SK-N-SH (cell line): ENCODE measurements at regions not wholly inside any gene's neighbourhood (a gene's known extent, or its start where the extent isn't known, plus 50 kb on each side); places are given as distances from the start of the nearest gene placed in this dataset.
"Not testable (repeated sequence)": the region's sequence is repeated elsewhere in the genome, so short reads cannot be mapped to it uniquely, and the experiment has no call there.

Experiments
- CTCF ChIA-PET: fragments of 300-600, 350-600 bp; formaldehyde crosslinking; extraction: SDS; loops from one replicate; lab custom pipeline; 2021; lab: Yijun Ruan, JAX
- POLR2A ChIA-PET: fragments of 350-600 bp; sonication (Branson Sonifier 250); formaldehyde crosslinking; extraction: SDS; loops from one replicate; lab custom pipeline; 2020; ENCODE audit warnings: antibody characterized with exemption, inconsistent platforms; lab: Yijun Ruan, JAX
- DNase-seq: peaks from one replicate; pipeline ENCODE4 v3.0.0; 2012
- H2AFZ ChIP-seq: fragments of 200-600 bp; sonication (generic); 2 replicates; pipeline ENCODE4 v1.8.1; 2016; ENCODE audit warnings: antibody characterized with exemption, mild to moderate bottlenecking, low read depth
- H3F3A ChIP-seq: fragments of 200-600 bp; sonication (generic); replicated peaks from 2 replicates; pipeline ENCODE3; 2016; ENCODE audit warnings: antibody characterized with exemption, mild to moderate bottlenecking; ENCODE audit not compliant: insufficient read depth
- H3K27ac ChIP-seq, 2 experiments: fragments of 200-500 bp in 1 of 2; fragments of 200-600 bp in 1 of 2; sonication (Bioruptor generic) in 1 of 2; sonication (generic), shearing (Covaris generic) in 1 of 2; 2 replicates each; pipeline versions ENCODE4 v1.5.1 to v1.6.1; 2014 to 2016; ENCODE audit warnings: low read depth in 2 of 2, inconsistent platforms in 1 of 2, low read length in 1 of 2, mild to moderate bottlenecking in 1 of 2, mixed read lengths in 1 of 2
- H3K27me3 ChIP-seq: fragments of 200-600 bp; sonication (generic), shearing (Covaris generic); 2 replicates; pipeline ENCODE4 v1.6.1; 2016; ENCODE audit warnings: mixed run types; ENCODE audit not compliant: insufficient read depth
- H3K36me3 ChIP-seq, 2 experiments: fragments of 200-500 bp in 1 of 2; fragments of 200-600 bp in 1 of 2; sonication (Bioruptor generic) in 1 of 2; sonication (generic) in 1 of 2; replicated peaks in 1 of 2; 2 replicates each; pipeline versions ENCODE3 to v1.5.1; 2014 to 2016; ENCODE audit warnings: low read length in 1 of 2, mild to moderate bottlenecking in 1 of 2; ENCODE audit not compliant: insufficient read depth in 2 of 2, control insufficient read depth in 1 of 2
- H3K4me1 ChIP-seq, 2 experiments: fragments of 200-500 bp in 1 of 2; fragments of 200-600 bp in 1 of 2; sonication (Bioruptor generic) in 1 of 2; sonication (generic), shearing (Covaris generic) in 1 of 2; 2 replicates each; pipeline versions ENCODE4 v1.5.1 to v1.6.1; 2014 to 2016; ENCODE audit warnings: low read depth in 1 of 2, low read length in 1 of 2, mixed run types in 1 of 2; ENCODE audit not compliant: insufficient read depth in 2 of 2, control insufficient read depth in 1 of 2
- H3K4me2 ChIP-seq: fragments of 200-600 bp; sonication (generic), shearing (Covaris generic); 2 replicates; pipeline ENCODE4 v1.6.1; 2017; ENCODE audit warnings: mixed run types
- H3K4me3 ChIP-seq, 2 experiments: fragments of 200-500 bp in 1 of 2; fragments of 200-600 bp in 1 of 2; sonication (Bioruptor generic) in 1 of 2; sonication (generic), shearing (Covaris generic) in 1 of 2; 2 replicates each; pipeline versions ENCODE4 v1.5.1 to v1.8.1; 2014 to 2016; ENCODE audit warnings: low read depth in 2 of 2, inconsistent platforms in 1 of 2, low read length in 1 of 2, mild to moderate bottlenecking in 1 of 2, mixed read lengths in 1 of 2, moderate library complexity in 1 of 2
- H3K79me2 ChIP-seq: fragments of 200-600 bp; sonication (generic); 2 replicates; pipeline ENCODE4 v1.8.1; 2017; ENCODE audit warnings: mild to moderate bottlenecking; ENCODE audit not compliant: insufficient read depth
- H3K9ac ChIP-seq: fragments of 200-600 bp; sonication (generic); 2 replicates; pipeline ENCODE4 v1.6.1; 2017; ENCODE audit warnings: mixed run types
- H3K9me2 ChIP-seq: fragments of 200-600 bp; sonication (generic); 2 replicates; pipeline ENCODE4 v1.6.1; 2017; ENCODE audit warnings: mixed run types
- H3K9me3 ChIP-seq: fragments of 200-600 bp; sonication (generic); 2 replicates; pipeline ENCODE4 v1.6.1; 2017; ENCODE audit warnings: mixed run types, mild to moderate bottlenecking, moderate library complexity
- H4K20me1 ChIP-seq: fragments of 200-600 bp; sonication (generic); 2 replicates; pipeline ENCODE4 v1.6.1; 2017; ENCODE audit warnings: mild to moderate bottlenecking, mixed run types; ENCODE audit not compliant: insufficient read depth
- ELF1 ChIP-seq: IDR thresholded peaks from 2 replicates; pipeline ENCODE4 v1.4.0; 2012
- GATA2 ChIP-seq: sonication (generic); formaldehyde crosslinking; IDR thresholded peaks from 2 replicates; pipeline ENCODE4 v1.5.0; 2020; ENCODE audit warnings: mild to moderate bottlenecking, missing genetic modification reagents
- POLR2AphosphoS5 ChIP-seq: IDR thresholded peaks from 2 replicates; pipeline ENCODE4 v1.6.1; 2012; ENCODE audit warnings: low read depth, low read length
- RAD21 ChIP-seq: IDR thresholded peaks from 2 replicates; pipeline ENCODE4 v1.6.1; 2012; ENCODE audit warnings: mild to moderate bottlenecking, low read length
- SMC3 ChIP-seq: IDR thresholded peaks from 2 replicates; pipeline ENCODE4 v1.6.1; 2012; ENCODE audit warnings: low read depth, low read length, improper control_type of control experiment
- TEAD4 ChIP-seq: IDR thresholded peaks from 2 replicates; pipeline ENCODE4 v1.4.0; 2012; ENCODE audit warnings: mild to moderate bottlenecking, borderline replicate concordance; ENCODE audit not compliant: insufficient read depth
- YY1 ChIP-seq: IDR thresholded peaks from 2 replicates; pipeline ENCODE4 v1.4.0; 2012; ENCODE audit warnings: low read depth, mild to moderate bottlenecking
- WGBS: methylation state at CpG from one replicate; pipeline ENCODE4 v1.1.6; 2017; ENCODE audit warnings: low lambda C conversion rate; 5-methylcytosine and 5-hydroxymethylcytosine counted together
- TF ChIP-seq, protein P1 (sequence below): fragments of 150-350 bp; IDR thresholded peaks from 2 replicates; pipeline ENCODE4 v1.6.1; 2017; ENCODE audit warnings: antibody characterized with exemption, low read length, low read depth, borderline replicate concordance

DNA sequence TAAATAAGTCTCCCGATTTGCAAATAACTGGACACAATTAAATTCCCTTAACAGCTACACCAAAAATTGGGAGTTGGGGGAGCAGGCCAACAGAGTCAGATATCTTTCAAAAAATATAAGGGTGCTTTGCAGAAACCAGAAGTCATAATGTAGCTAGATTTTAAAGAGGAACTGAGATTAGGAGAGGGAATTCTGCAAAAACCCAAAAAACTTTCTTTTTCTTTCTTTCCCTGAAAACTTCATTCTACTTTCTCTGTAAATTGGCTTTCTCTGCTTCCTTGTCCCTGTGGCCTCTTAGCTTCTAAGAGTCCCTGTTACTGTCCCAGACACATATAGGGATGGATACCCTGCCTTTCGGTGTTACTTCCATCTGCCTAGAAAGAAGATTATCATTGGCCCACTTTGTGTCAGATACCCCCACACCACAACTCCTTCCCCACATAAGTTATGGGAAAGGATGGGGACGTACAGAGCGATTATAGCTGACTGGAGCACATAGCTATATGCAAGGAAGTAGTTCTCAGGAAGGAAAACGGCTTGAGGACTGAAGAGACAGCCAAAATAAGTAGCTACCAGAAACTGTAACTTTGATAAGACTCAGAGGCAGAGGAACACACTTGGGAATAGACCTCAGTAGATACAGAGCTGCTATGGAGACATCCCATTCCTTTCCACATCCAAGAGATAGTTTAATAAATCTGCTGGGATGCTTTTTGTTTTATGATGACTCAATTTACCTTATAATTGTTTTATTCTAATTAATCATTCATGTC lies 129.1 kb upstream of the TGFBR2 start (continued):
- TF ChIP-seq, protein P1, sequence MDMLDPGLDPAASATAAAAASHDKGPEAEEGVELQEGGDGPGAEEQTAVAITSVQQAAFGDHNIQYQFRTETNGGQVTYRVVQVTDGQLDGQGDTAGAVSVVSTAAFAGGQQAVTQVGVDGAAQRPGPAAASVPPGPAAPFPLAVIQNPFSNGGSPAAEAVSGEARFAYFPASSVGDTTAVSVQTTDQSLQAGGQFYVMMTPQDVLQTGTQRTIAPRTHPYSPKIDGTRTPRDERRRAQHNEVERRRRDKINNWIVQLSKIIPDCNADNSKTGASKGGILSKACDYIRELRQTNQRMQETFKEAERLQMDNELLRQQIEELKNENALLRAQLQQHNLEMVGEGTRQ: no peak
- no peak for TF ChIP-seq TEAD4
- TF ChIP-seq YY1: no peak
- TF ChIP-seq SMC3: no peak

DNA sequence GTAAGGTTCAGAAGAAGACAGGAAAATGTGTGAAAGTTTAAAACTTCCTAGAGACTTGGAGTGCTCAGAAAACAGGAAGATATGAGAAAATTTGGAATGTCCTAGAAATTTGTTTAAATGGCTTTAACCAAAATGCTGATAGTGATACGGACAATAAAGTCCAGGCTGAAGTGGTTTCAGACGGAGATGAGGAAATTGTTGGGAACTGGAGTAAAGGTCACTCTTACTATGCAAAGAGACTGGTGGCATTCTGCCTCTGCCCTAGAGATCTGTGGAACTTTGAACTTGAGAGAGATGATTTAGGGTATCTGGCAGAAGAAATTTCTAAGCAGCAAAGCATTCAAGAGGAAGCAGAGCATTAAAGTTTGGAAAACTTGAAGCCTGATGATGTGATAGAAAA lies 126.7 kb upstream of the TGFBR2 start:
- H2AFZ ChIP-seq, H4K20me1 ChIP-seq, H3K9me2 ChIP-seq, H3K4me2 ChIP-seq, CTCF ChIA-PET, POLR2A ChIA-PET, DNase-seq, H3K4me1 ChIP-seq, H3K27ac ChIP-seq, H3K36me3 ChIP-seq, H3K9me3 ChIP-seq, H3F3A ChIP-seq, H3K79me2 ChIP-seq, H3K4me3 ChIP-seq, H3K27me3 ChIP-seq, H3K9ac ChIP-seq: not testable (repeated sequence)
- 93% methylated on average over 2 of the region's 2 CpGs for WGBS

DNA sequence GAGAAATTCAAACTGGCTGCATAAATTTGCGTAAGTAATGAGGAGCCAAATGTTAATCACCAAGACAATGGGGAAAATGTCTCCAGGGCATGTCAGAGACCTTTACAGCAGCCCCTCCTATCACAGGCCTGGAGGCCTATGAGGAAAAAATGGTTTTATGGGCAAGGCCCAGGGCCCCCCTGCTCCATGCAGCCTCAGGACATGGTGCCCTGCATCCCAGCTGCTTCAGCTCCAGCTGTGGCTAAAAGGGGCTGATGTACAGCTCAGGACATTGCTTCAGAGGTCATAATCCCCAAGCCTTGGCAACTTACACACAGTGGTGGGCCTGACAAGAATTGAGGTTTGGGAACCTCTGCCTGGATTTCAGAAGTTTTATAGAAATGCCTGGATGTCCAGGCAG lies 126.2 kb upstream of the TGFBR2 start:
- H3K27ac ChIP-seq: not testable (repeated sequence)
- 100% methylated on average over 1 of the region's 1 CpG for WGBS

DNA sequence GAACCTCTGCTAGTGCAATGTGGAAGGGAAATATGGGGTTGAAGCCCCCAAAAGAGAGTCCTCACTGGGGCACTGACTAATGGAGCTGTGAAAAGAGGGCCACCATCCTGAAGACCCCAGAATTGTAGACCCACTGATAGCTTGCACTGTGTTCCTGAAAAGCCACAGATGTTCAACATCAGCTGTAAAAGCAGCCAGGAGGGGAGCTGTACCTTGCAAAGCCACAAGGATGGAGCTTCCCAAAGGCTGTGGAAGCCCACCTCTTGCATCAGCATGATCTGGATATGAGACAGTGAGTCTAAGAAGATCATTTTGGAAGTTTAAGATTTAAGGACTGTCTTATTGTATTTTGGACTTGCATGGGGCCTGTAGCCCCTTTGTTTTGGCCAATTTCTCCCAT lies 125.8 kb upstream of the TGFBR2 start:
- Histone ChIP-seq H3K4me2 (no peak overlapping the region), H3K9me2 (no peaks in the 10 kb centered on the region), H3K79me2 (no peaks in the 10 kb centered on the region), H2AFZ (no peak overlapping the region), H3F3A (peaks cover 6% of the 10 kb centered on the region), H3K9ac (no peak overlapping the region), H3K4me1 (no peaks in the 10 kb centered on the region; a peak in 2 of 4 replicates), H3K27ac (no peak overlapping the region), H3K27me3 (no peaks in the 10 kb centered on the region)
- CTCF ChIA-PET: no interaction called here
- no peak for DNase-seq
- TF ChIP-seq SMC3: no peak
- no peak for TF ChIP-seq GATA2 (CRISPR knock-in tag)
- no peak for TF ChIP-seq RAD21
- no peak for TF ChIP-seq POLR2AphosphoS5
- TF ChIP-seq ELF1: no peak
- TF ChIP-seq, all 33 proteins: peak for 0
- H3K36me3 ChIP-seq: no peaks in the 10 kb centered on the region
- H3K4me3 ChIP-seq: no peak overlapping the region
- no peaks in the 10 kb centered on the region for H4K20me1 ChIP-seq
- no peaks in the 10 kb centered on the region for H3K9me3 ChIP-seq
- POLR2A ChIA-PET: no interaction called here

More for the DNA sequence above, 126.2 kb upstream of the TGFBR2 start:
- DNase-seq, H4K20me1 ChIP-seq, H3K9me3 ChIP-seq, H3K4me3 ChIP-seq, POLR2A ChIA-PET, H3K4me2 ChIP-seq, H3K9me2 ChIP-seq, H3K4me1 ChIP-seq, CTCF ChIA-PET, H3K79me2 ChIP-seq, H2AFZ ChIP-seq, H3K27me3 ChIP-seq, H3F3A ChIP-seq, H3K9ac ChIP-seq, H3K36me3 ChIP-seq: not testable (repeated sequence)
